ENCODE measurements at regions not wholly inside any gene's neighbourhood (a gene's known extent, or its start where the extent isn't known, plus 50 kb on each side); places are given as distances from the start of the nearest gene placed in this dataset.

DNA sequence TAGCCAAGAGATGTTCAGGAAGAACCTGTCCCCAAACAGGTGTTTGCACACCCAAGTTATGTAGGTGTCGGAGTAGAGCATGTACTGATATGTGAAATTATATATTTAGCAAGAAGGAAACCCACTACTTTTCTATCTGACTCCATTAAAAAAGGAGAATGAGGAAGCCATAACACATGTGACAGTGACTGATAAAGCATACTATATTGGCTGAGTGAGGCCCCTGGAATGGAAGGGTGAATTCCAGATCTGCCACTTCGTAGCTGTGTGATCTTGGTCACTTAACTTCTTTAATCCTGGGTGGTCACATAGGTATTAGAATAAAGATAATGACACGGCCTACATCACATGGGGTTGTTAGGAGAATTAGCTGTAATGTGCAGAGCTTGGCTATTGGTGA, 116.0 kb upstream of the MAN2A1 start:
- TF ChIP-seq, protein P1, sequence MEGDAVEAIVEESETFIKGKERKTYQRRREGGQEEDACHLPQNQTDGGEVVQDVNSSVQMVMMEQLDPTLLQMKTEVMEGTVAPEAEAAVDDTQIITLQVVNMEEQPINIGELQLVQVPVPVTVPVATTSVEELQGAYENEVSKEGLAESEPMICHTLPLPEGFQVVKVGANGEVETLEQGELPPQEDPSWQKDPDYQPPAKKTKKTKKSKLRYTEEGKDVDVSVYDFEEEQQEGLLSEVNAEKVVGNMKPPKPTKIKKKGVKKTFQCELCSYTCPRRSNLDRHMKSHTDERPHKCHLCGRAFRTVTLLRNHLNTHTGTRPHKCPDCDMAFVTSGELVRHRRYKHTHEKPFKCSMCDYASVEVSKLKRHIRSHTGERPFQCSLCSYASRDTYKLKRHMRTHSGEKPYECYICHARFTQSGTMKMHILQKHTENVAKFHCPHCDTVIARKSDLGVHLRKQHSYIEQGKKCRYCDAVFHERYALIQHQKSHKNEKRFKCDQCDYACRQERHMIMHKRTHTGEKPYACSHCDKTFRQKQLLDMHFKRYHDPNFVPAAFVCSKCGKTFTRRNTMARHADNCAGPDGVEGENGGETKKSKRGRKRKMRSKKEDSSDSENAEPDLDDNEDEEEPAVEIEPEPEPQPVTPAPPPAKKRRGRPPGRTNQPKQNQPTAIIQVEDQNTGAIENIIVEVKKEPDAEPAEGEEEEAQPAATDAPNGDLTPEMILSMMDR (IDR thresholded peaks at IDR 0.05), result no peak
- no peak for TF ChIP-seq POLR2A (IDR thresholded peaks at IDR 0.05)
